Stimulated activated CD4-positive, alpha-beta T cell treated with anti-CD3 and anti-CD28 coated beads, Interleukin-1b, Interleukin-23, amount 100 ng/mL, for 48 hours (primary cell): ENCODE measurements at regions not wholly inside any gene's neighbourhood (a gene's known extent, or its start where the extent isn't known, plus 50 kb on each side); places are given as distances from the start of the nearest gene placed in this dataset.

ENCODE experiments used
- DNase-seq: peaks from one replicate; pipeline ENCODE4 v3.0.0-alpha.2; 2020

GRCh38 chrY:19140285-19140920, 366.9 kb upstream of the HSFY2 start:
- DNase-seq, result no peak

- DNase-seq, result no peak
These were observed 360.9 kb upstream of the HSFY2 start for GRCh38 chrY:19134426-19134825.

- peak; percentile 1 for DNase-seq
These were observed 357.2 kb upstream of the HSFY2 start for GRCh38 chrY:19130569-19131358.

- no peak for DNase-seq
These were observed 353.4 kb upstream of the HSFY2 start for GRCh38 chrY:19126889-19127288.

- no peak for DNase-seq
These were observed 351.1 kb upstream of the HSFY2 start for GRCh38 chrY:19124609-19125008.

GRCh38 chrY:19122450-19122849, 348.9 kb upstream of the HSFY2 start:
- no peak for DNase-seq

- no peak for DNase-seq
These were observed 324.8 kb upstream of the HSFY2 start for GRCh38 chrY:19098349-19098748.

- no peak for DNase-seq
These were observed 321.9 kb upstream of the HSFY2 start for GRCh38 chrY:19095460-19095859.

- no peak for DNase-seq
These were observed 309.5 kb upstream of the HSFY2 start for GRCh38 chrY:19083006-19083405.

- peak; percentile 14 for DNase-seq
These were observed 304.2 kb upstream of the HSFY2 start for GRCh38 chrY:19077698-19078113.

- DNase-seq, result peak; percentile 44
These were observed 303.5 kb upstream of the HSFY2 start for GRCh38 chrY:19076846-19077697.

- peak; percentile 18 for DNase-seq
These were observed 302.1 kb upstream of the HSFY2 start for GRCh38 chrY:19075471-19076253.

- DNase-seq, result no peak
These were observed 293.9 kb upstream of the HSFY2 start for GRCh38 chrY:19067435-19067834.

- DNase-seq, result no peak
These were observed 293.1 kb upstream of the HSFY2 start for GRCh38 chrY:19066447-19067190.

- no peak for DNase-seq
These were observed 291.6 kb upstream of the HSFY2 start for GRCh38 chrY:19065119-19065518.

- DNase-seq, result no peak
These were observed 286.2 kb upstream of the HSFY2 start for GRCh38 chrY:19059733-19060132.

- no peak for DNase-seq
These were observed 285.4 kb upstream of the HSFY2 start for GRCh38 chrY:19058831-19059370.

GRCh38 chrY:19056138-19056469, 282.6 kb upstream of the HSFY2 start:
- no peak for DNase-seq

GRCh38 chrY:19055232-19056137, 281.9 kb upstream of the HSFY2 start:
- no peak for DNase-seq

- DNase-seq, result no peak
These were observed 280.3 kb upstream of the HSFY2 start for GRCh38 chrY:19053806-19054205.

- no peak for DNase-seq
These were observed 277.5 kb upstream of the HSFY2 start for GRCh38 chrY:19051021-19051420.
